Heart left ventricle (tissue), 13 donors: ENCODE measurements at regions not wholly inside any gene's neighbourhood (a gene's known extent, or its start where the extent isn't known, plus 50 kb on each side); places are given as distances from the start of the nearest gene placed in this dataset.

Experiments used
- CTCF ChIP-seq, 12 donors: fragments of 200-600 bp; sonication (generic) in 4 of 12; IDR thresholded peaks; one replicate each; pipeline versions ENCODE4 v1.5.0 to v1.8.0; 2018 to 2022; ENCODE audit warnings: antibody characterized with exemption in 12 of 12, mild to moderate bottlenecking in 5 of 12
- POLR2A ChIP-seq, 2 donors: fragments of 450-650 bp; IDR thresholded peaks; one replicate each; pipeline ENCODE4 v1.6.1; 2017; ENCODE audit warnings: antibody characterized with exemption in 2 of 2, mild to moderate bottlenecking in 2 of 2, moderate library complexity in 2 of 2
- donor health status: ischemic (EF 13 %, LVEDD 7.1; RV severe dilation, severe dysfunction).
- donor health status: DM: no; HTN: yes; CAD: no.
- donor health status: DM: no; HTN: no; CAD: no.
- donor health status: ischemic (EF 25% LVEDD 6.9; RV normal size, moderate dysfunction).
- donor health status: ischemic (EF 25% LVEDD 5.7; RV mildly dilated, moderate dysfunction).
- donor health status: ischemic (EF 35%, LVEDD 5.7; RV mildly dilated, moderate dysfunction).
- donor health status: nonischemic (EF 11% LVEDD 7.7; RV severe dilation, severe dysfunction).
- donor health status: DM: yes; HTN: yes; CAD: no.
- donor health status: PGD.
- donor health status: ischemic (EF 29% LVEDD 5.4; RV normal size, mild dysfunction).
- donor health status: nonischemic (EF 23%, LVEDD 6.1; RV moderate dilation, normal function).

GRCh38 chr7:32167256-32167655 is 97.0 kb upstream of the PDE1C start:
- TF ChIP-seq CTCF (IDR thresholded peaks at IDR 0.05): no peak
- no peak for TF ChIP-seq POLR2A (IDR thresholded peaks at IDR 0.05)
